ENCODE measurements at regions not wholly inside any gene's neighbourhood (a gene's known extent, or its start where the extent isn't known, plus 50 kb on each side); places are given as distances from the start of the nearest gene placed in this dataset.

DNA sequence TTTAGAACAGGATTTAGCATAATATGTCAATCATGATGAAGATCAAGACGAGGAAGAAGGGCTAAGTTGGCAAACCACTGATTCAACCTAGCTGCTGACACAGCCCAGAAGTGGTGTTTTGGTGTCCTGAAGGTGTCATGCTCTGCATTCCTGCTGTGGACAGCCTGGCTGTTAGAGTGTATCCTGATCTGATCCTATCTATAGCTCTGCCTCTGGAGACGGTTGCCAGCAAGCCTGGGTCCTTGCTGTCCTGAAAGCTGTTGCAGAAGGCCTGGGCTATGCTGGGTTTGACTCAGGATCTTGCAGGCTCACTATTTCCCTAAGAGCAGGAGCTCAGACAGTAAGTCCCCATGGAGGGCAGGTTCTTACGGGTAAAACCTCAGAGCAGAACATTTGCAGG, 416.4 kb downstream of the TSHZ3 start:
- DNase-seq: no peak

DNA sequence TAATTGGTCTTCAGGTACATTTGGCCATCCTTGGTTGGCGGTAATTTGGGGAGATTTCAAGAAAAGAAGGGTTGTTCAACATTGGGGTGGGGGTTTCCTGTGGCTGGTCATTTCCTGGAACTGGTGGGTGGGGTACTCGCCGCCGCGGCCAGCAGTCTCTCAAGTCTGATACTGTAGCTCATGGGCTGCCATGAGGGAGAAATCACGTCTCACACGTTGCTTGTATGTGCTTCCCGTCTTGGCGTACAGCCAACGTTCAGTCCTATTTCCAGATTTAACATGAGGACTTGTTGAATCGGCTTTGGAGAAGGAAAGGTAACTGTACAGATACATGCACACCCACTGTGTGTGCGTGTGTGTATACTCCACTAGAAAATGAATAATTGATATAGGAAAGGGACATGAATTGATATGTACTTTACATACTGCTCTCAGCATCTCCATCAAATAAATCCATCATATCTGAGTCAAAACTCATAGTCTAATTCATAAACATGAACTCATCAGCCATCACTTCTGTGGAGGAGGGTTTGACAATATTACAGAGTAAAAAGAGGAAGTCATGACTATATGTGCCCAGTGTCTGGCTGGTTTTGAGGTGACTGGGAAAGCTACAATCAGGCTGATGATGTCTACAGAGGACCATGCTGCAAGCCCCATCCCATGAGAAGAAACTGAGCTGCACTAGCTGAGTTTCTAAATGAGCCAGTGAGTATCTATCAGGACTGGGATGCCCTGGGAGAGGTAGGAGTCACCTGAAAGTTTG, 418.1 kb downstream of the TSHZ3 start:
- DNase-seq: no peak

DNA sequence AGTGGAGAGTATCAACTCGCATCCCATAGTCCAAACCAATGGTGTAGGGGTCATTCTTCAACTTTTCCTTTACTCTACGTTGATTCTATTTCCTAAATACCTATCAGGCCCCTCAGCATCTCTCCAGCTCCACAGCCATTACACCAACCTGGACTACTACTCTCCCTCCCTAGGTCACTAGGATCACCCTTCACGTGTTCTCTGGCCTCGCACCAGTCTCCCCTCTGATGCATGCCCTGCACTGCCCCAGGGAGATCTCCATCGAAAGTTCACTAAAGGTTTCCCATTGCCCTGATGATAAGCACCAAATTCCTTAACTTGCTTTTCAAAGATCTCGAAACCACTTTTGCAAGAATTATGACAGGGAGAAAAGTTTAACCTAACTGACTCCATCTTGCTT, 421.5 kb downstream of the TSHZ3 start:
- DNase-seq: no peak

DNA sequence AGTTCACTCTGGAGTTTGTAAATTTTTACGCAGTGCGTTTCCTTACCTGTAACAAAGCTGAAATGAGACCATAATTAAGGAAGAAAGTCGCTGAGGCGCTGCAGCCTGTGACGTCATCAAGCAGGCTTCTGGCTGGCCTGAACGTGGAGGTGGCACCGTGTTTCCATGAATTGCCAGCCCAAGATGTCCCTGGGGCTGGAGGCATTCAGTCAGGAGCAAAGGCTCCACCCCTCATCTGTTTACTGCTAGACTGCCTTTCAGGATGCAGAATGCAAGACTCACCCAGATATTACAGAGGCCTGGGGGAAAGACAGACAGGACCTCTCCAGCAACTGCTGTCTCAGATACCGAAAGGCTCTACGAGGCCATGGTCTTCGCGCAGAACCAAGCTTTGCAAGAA, 424.6 kb downstream of the TSHZ3 start:
- DNase-seq: no peak

DNA sequence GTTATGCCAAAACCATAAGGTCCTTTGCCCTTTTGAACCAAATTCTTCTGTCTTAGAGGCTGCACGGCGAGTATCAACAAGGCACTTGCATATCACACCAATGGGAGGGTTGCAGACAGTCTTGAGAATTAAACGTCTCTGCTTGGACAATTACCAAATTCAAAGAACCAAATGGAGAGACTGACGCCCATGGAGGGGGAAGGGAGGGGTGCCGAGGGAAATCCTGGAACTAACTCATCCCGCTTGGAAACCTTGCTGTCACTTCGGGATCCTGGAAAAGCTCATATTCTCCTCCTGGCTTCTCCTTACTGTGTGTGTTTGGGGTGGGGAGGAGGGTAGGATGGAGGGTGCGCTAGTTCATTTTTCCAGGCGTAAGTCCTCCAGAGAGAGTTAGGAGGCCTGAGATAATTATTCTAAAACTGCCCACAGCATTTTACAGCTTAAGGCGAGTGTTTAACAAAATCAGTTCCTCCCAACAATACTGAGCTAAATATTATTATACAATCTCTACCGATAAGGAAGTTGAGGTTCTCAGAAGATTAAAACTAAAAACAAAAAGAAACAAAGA, 425.1 kb downstream of the TSHZ3 start:
- no peak for DNase-seq

DNA sequence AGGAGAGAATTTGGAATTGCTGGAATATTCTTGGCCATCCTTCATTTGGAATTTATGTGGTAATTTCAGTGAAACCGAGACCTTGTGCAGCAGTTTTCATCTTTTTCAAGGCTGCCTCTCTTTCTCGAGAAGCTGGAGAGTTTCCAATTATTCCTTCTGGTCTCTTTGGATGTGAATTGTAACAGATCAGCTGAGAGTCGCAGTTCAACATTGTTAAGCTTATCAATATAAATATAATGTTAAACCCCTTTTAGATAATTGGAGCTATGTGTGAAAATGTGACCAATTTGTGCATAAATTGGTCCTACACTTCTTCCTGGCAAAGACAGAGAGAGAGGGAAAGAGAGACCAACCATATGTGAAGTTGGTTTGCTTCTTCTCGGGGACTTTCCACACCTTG, 425.6 kb downstream of the TSHZ3 start:
- DNase-seq: no peak

DNA sequence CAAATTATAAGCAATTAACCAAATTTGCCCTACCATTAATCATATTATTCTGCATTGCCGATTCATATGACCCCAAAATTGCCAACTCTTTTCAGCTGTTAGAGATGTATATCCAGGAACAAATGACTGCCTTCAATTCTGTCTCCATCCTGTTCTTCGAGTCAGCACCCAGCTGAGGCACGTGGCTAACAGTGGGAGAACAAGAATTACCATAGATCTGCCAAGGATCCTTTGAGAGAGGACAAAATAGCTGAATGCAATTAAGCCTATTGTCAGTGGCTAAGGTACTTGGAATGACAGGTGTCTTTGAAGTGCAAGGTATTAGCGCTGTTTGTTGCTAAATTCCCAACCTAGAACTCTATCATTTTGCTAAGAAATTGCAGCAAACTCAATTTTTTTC, 426.1 kb downstream of the TSHZ3 start:
- no peak for DNase-seq

DNA sequence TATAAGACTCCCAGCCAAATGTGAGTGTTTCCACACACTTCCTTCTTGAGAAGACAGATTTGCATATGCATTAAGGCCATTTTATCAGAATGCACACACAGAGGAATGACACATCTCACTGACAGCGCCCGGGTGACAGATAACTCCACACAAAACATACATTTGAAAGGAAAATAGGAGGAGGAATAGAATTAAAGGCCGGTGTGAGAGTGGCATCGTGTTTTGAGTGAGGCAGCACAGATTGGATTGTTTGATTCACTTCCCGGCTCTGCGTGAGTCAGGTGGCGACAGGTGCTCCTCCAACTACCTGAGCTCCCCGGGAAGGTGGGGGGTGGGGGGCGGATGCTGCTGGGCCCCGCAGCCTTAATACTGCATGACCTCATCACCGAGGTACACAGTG, 429.0 kb downstream of the TSHZ3 start:
- no peak for DNase-seq

DNA sequence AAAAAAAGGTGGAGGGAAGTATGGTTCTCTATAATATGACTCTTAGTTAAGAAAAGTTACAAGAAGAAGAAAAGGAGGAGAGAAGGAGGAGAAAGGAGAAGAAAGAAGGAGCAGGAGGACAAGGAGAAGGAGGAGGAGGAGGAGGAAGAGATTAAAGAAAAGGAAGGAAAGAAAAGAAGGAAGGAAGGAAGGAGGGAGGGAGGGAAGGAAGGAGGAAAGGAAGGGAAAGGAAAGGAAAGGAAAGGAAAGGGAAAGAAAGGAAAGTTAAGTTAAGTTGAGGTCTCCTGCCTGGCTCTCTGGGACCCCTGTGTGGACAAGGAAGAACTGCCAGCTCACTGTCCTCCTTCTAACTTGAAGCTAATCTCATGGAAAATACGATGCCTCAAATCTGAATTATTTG, 429.5 kb downstream of the TSHZ3 start:
- no peak for DNase-seq

DNA sequence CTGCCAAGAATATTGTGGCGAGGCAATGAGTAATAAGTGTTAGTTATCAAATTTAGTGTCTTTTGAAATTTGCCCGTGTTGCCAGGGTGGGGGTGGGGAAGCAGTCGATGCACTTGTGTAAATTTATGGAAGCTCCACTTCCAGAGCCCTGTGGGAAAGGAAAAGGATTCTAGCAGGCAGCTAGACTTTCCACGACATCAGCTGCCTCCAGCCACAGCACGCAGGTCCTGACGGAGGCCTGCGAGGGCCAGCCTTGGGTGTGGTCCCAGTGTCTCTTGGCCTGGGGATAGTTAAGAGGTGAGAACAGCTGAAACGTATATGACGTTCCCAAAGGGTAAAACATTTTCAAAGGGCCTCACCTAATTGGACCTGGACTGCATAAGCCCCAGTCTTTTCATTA, 433.0 kb downstream of the TSHZ3 start:
- DNase-seq: no peak

DNA sequence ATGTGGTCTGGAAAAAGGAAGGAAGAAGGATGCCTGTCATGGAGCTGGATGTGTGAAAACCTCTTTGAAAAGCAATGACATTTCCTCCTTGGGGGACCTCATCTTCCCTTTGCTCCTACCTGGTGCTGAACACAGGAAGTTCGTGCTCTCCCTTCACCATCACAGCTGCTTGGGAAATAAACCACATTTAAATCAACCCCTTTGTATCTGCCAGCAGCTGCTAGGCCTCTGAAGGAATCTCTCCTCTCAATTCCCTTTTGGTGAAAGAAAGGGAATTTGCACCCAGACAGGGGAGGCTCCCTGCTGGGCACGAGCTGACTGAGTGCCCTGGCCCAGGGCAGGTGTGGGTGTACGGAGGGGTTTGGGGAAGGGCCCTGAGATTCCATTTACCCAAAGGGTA, 437.7 kb downstream of the TSHZ3 start:
- no peak for DNase-seq

DNA sequence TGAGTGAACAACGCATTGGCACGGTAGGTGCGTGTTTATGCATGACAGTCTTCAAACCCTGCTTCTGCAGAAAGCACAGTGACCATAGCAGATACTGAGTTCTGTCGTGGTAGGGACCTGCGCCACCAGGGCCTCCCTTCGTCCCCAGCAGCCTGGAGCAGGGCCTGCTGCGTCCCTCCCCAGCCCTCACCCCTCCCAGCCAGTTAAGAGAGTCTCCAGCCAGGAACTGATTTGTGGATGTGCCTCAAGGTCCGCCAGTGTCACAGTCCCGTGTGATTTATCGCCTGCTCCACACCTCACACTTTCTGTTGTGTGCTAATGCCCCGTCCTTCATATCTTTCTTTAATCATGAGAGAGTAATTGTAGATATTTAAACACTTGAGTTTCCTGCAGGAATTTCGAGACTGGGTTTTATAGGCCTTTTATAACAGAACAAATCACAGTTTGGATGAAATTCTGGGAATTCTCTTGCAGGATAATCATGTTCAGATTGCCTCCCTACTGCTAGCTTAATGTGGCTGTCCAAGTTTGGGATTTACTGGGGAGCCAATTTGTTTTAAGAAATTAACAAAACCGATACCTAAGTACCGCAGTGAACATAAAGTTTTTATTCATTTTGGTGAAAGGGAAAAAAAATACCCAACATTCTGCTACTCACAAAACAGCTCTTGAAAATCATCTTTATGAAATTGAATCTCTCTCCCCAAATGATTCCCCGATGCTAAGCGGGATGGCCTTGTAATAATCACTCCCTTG, 438.6 kb downstream of the TSHZ3 start:
- no peak for DNase-seq

DNA sequence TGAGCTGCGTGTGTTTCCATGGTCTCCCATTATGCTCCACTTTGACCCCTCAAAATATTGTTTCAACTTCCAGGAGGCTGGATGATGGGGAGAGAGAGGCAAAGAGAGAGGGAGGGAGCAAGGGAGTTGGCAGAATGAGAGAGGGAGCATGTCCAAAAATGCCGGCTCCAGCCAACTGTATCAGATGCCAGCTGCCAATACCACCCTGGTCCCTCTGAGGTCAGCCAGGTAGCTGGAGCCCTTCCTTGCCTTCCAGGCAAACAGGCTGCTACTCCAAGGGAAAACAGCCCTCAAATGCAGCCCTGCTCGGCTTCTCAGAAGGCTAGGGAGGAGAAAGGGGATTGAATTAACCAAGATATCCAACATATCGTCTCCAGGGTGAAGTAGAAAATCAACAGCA, 440.0 kb downstream of the TSHZ3 start:
- no peak for DNase-seq

DNA sequence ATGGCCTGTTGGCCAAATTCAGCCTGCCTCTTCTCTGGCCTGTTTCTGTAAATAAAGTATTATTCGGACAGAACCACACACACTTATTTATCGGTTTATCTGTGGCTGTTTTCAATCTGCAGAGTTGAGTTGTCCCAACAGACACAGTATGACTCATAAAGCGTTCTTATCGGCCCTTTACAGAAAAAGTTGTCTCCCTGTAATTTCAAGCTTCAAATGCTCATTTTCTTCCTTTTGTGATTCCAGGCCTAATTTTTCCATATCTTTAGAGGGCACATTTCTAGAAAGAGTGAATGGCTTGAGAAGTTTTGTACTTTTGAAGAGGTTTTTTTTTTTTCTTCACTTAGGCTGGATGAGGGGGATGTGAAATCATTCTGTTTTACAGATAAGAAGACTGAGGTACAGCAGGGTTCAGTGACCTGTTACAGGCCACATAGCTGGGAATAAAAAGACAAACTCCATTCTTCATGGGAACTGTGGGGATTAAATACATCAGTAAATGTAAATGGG, 440.9 kb downstream of the TSHZ3 start:
- no peak for DNase-seq

DNA sequence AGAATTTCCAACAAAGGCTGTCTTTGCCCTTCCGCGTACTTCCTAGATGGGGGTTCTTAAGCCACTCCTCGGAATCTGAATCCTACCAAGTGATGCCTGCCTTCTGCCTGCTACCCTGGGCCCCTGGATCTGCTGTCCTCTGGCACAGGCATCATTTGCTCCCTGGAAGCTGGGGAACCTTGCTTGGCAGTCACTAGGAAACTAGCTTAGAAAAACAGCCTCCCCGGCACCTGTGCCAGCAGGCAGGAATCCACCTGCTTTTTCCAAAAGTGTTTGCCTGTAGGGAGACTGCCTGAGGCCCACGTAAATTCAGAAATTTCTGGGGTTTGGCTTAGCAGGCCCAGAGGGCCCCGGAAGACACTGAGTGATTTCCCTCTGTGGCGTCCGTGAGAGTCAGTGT, 442.4 kb downstream of the TSHZ3 start:
- no peak for DNase-seq

DNA sequence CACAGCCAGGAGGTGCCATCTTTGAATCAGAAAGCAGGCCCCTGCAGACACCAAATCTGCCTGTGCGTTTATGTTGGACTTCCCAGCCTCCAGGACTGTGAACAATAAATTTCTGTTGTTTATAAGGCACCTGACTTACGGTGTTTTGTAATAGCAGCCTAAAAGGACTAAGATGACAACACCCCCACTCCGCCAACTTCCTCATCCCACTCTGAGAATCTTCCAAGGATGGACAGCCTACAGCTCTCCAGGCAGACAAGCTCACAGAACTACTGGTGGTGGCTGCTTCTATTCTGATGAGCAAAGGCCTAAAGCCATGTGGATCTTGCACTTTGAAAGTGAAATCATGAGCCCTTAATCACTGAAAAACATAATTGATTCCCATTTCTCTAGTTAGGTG, 449.2 kb downstream of the TSHZ3 start:
- no peak for DNase-seq

DNA sequence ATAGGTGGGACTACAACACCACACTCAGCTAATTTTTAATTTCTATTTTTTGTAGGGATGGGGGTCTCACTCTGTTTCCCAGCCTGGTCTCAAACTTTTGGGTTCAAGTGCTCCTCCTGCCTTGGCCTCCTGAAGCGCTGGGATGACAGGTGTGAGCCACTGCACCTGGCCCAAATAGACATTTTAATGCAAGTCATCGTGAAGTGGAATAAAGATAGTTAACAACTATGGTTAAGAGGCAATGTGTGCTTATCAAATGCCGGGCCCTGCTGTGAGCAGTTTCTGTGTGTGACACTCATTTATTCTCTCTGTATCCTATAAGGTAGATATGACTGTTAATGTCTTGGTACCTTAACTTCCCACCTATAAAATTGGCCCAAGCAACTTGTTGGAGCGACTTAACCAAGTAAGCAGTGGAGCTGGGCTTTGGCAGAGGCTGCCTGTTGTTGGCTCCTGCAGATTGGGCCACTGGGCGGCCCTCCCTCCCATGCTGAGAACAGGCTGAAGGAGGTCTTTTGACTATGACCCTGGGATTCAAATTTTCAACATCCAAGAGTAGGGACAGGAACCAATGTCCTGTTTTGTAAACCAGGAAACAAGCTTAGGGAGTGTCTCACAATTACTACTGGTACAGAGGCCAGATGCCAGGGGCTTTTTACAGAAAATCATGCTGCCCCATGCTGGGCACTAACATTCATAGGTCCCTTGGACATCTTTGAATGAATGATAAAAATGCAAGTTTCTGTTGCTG, 450.7 kb downstream of the TSHZ3 start:
- DNase-seq: no peak

DNA sequence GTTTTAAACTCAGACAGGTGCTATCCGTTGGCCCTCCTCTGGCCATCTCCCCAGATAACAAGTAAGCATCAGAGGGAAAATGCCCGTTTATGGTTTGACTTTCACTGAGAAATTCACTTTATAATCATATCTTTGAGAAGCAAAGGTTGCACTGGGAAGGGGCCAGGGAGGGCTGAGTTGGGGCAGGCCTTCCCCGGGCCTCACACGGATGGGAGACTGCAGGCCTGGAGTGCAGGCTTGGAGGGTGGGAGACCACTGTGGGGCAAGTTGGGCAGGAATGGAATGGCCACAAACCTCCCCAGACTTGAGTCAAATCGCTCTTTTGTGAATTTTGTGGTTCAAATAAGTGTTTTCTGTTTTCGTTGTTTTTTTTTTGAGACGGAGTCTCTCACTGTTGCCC, 451.7 kb downstream of the TSHZ3 start:
- DNase-seq: no peak

DNA sequence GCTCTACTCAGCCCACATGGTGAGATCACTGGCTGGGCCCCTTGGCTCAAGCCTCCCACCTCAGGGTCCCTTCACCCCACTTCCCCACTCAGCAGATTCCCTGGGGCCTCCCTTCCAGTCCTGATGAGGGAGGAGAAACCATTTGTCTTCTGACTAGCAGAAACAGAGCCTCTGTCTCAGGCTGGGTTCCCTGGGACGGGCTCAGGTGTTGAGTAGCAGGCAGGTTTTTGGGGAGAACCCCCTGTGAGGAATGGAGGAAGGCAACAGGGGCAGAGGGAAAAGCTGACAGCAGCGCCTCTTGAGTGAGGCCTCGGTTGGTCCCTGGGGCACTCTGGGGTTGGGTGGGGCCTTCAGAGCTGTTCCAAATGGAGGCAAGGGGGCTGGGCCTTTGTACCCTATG, 452.2 kb downstream of the TSHZ3 start:
- no peak for DNase-seq

DNA sequence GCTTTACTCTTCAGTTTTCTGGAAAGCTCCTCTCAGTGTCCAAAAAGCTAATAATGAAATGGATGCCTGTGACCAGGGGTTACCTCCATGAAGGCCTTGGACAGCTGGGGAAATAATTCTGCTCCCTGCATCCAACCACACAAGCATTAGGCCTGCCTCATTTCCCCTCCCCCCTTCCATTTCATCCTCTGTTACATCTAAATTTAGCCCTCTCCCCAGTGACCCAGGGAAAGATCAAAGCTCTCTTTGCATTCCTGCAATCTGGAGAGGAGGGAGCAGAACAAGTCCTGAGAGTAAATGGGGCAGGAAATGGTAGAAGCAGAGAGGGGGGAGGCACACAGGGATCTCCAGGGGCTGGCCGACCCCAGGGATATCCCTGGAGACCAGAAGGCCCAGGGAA, 452.7 kb downstream of the TSHZ3 start:
- DNase-seq: no peak

DNA sequence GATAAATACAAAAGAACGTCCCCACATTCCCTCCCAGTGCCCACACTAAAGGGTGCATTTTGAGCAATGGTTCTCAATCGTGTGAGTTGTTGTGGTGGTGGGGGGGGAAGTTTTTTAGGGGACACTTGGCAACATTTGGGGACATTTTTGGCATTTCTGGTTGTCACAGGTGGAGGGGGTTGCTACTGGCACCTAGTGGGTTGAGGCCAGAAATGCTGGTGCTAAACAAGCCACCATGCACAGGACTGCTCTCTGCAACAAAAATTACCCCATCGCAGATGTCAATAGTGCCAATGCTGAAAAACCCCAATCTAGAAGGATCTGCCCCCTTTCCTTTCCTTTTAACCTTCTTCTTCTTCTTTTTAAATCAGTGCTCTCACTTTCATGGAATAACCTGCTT, 453.3 kb downstream of the TSHZ3 start:
- no peak for DNase-seq

DNA sequence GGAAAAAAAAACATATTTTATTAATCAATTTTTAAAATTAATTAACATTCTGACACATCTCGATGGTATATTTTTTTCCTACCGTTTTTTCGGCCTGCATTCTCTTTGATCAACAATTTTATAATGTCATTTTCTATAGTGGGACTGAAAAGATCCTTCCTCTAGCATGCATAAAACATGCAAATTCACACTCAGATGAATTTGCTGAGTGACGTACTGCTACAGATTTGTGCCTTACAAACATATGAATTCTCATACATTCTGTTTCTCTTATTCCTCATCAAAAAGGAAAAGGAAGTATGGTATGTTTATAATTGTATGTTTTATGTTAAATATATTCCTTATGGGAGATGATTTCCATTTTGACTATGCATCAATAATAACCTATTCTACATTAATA, 458.2 kb downstream of the TSHZ3 start:
- no peak for DNase-seq

DNA sequence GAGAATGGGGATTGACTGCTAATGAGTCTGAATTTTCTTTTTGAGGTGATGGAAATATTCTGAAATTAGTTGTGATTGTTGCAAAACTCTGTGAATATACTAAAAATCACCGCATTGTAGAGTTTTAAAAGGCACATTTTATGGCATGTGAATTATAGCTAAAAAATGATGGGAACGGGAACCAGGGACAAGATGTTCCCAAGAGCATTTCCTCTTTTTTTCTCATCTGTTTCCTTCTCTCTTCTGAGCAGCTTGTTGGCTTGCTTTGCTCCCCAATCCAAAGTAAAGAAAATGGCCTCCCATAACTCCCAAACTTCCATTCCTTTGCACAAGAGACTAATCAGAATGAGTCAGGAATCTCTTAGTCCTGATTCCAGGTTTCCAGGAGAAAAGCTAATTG, 459.2 kb downstream of the TSHZ3 start:
- DNase-seq: no peak

DNA sequence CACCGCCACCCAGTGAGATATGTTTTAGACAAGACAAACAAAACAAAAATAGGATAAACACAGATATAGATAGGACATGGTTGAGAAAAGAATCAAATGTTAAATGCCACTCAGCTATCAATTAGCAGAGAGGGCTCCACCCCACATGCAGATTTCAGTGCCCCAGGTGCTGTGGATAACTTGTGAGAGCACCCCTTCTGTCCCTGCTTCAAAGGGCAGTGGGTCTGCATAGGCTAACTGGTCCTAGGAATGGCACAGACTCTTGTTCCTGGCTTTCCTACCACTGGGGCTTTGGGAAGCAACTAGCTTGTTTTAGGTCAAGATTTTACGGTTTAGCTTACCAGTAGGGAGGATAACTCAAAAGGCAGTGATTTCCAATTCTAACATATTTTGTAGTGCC, 460.3 kb downstream of the TSHZ3 start:
- DNase-seq: no peak

All from activated CD4-positive, CD25-positive, alpha-beta regulatory T cell (primary cell).